Upper lobe of right lung (tissue), 1 donor: ENCODE measurements at regions not wholly inside any gene's neighbourhood (a gene's known extent, or its start where the extent isn't known, plus 50 kb on each side); places are given as distances from the start of the nearest gene placed in this dataset.

ENCODE experiments used
- ATAC-seq: fragments of 200-7000 bp; cut with Tn5 transposase; one replicate; pipeline ENCODE4 v1.9.1; 2020; ENCODE audit warnings: mild to moderate bottlenecking, moderate library complexity
- DNase-seq: peaks from one replicate; pipeline ENCODE4 v3.0.0-alpha.2; 2020
- H3K27ac ChIP-seq: fragments of 200-600 bp; one replicate; pipeline ENCODE4 v1.8.0; 2022
- H3K27me3 ChIP-seq: fragments of 200-600 bp; one replicate; pipeline ENCODE4 v1.8.0; 2022; ENCODE audit warnings: mild to moderate bottlenecking
- H3K36me3 ChIP-seq: fragments of 200-600 bp; one replicate; pipeline ENCODE4 v1.8.0; 2022
- H3K4me1 ChIP-seq: fragments of 200-600 bp; one replicate; pipeline ENCODE4 v1.8.0; 2022
- H3K4me3 ChIP-seq: fragments of 200-600 bp; one replicate; pipeline ENCODE4 v1.8.0; 2022; ENCODE audit warnings: mild to moderate bottlenecking
- H3K9me3 ChIP-seq: fragments of 200-600 bp; one replicate; pipeline ENCODE4 v1.8.0; 2022
- CTCF ChIP-seq: fragments of 200-600 bp; IDR thresholded peaks from one replicate; pipeline ENCODE4 v1.8.0; 2022; ENCODE audit warnings: antibody characterized with exemption
- intact Hi-C: fragments of 100-400 bp; cut with DNase I; formaldehyde crosslinking; loops from one replicate; pipeline ENCODE4 v1.11.0; 2022
- donor health status: DM: no; HTN: yes; CAD: no; lungs with severe emphysema.

GRCh38 chr4:37771771-37772170, 54.7 kb upstream of the PGM2 start:
- no peaks in the 10 kb centered on the region for H3K9me3 ChIP-seq
- intact Hi-C loops, result no loop called here
- ATAC-seq (no peak), DNase-seq (no peak)
- H3K4me1 ChIP-seq, result no peaks in the 10 kb centered on the region
- TF ChIP-seq CTCF, result no peak
- no peaks in the 10 kb centered on the region for H3K27me3 ChIP-seq
- no peak overlapping the region for H3K4me3 ChIP-seq
- no peak overlapping the region for H3K27ac ChIP-seq
- H3K36me3 ChIP-seq, result no peaks in the 10 kb centered on the region

GRCh38 chr4:37770016-37770415, 56.5 kb upstream of the PGM2 start:
- no peaks in the 10 kb centered on the region for H3K4me1 ChIP-seq
- no peaks in the 10 kb centered on the region for H3K27me3 ChIP-seq
- H3K9me3 ChIP-seq, result no peaks in the 10 kb centered on the region
- DNase-seq, result no peak
- intact Hi-C loops, result no loop called here
- no peak overlapping the region for H3K27ac ChIP-seq
- ATAC-seq, result no peak
- H3K4me3 ChIP-seq, result no peak overlapping the region
- TF ChIP-seq CTCF, result no peak
- H3K36me3 ChIP-seq, result no peaks in the 10 kb centered on the region

GRCh38 chr4:37769391-37769989, 57.0 kb upstream of the PGM2 start:
- Histone ChIP-seq H3K27me3 (no peaks in the 10 kb centered on the region), H3K4me1 (no peaks in the 10 kb centered on the region), H3K27ac (no peak overlapping the region), H3K36me3 (no peaks in the 10 kb centered on the region), H3K9me3 (no peaks in the 10 kb centered on the region), H3K4me3 (no peak overlapping the region)
- no peak for TF ChIP-seq CTCF
- ATAC-seq (no peak), DNase-seq (no peak)
- intact Hi-C loops, result no loop called here

- intact Hi-C loops, result no loop called here
- ATAC-seq, result peak; percentile 63
- no peak for TF ChIP-seq CTCF
These were observed 58.9 kb upstream of the PGM2 start for GRCh38 chr4:37767546-37767945.

GRCh38 chr4:37767019-37767418, 59.5 kb upstream of the PGM2 start:
- no peak for ATAC-seq
- Histone ChIP-seq H3K27ac (no peak overlapping the region), H3K4me1 (peaks cover 2% of the 10 kb centered on the region), H3K4me3 (no peak overlapping the region), H3K27me3 (no peaks in the 10 kb centered on the region), H3K9me3 (no peaks in the 10 kb centered on the region), H3K36me3 (no peaks in the 10 kb centered on the region)
- TF ChIP-seq CTCF, result no peak
- intact Hi-C loops, result no loop called here
- DNase-seq, result no peak

More at GRCh38 chr4:37767546-37767945, 58.9 kb upstream of the PGM2 start:
- DNase-seq, result peak; percentile 83
- no peaks in the 10 kb centered on the region for H3K4me1 ChIP-seq
- H3K36me3 ChIP-seq, result no peaks in the 10 kb centered on the region
- H3K27me3 ChIP-seq, result no peaks in the 10 kb centered on the region
- H3K27ac ChIP-seq, result no peak overlapping the region
- H3K9me3 ChIP-seq, result no peaks in the 10 kb centered on the region
- H3K4me3 ChIP-seq, result no peak overlapping the region

- no peaks in the 10 kb centered on the region for H3K36me3 ChIP-seq
- no peak for DNase-seq
- intact Hi-C loops, result no loop called here
These were observed 60.7 kb upstream of the PGM2 start for GRCh38 chr4:37765741-37766140.

More at GRCh38 chr4:37765741-37766140, 60.7 kb upstream of the PGM2 start:
- Histone ChIP-seq H3K9me3 (no peaks in the 10 kb centered on the region), H3K27me3 (no peaks in the 10 kb centered on the region), H3K4me3 (no peak overlapping the region), H3K4me1 (peaks cover 3% of the 10 kb centered on the region), H3K27ac (no peak overlapping the region)
- peak; percentile 32 for ATAC-seq
- no peak for TF ChIP-seq CTCF
